Neutrophil (primary cell): ENCODE measurements at regions not wholly inside any gene's neighbourhood (a gene's known extent, or its start where the extent isn't known, plus 50 kb on each side); places are given as distances from the start of the nearest gene placed in this dataset.

Source experiments
- H3K27ac ChIP-seq: fragments of 200-600 bp; sonication (generic); 2 replicates; pipeline ENCODE4 v1.5.1; 2016; ENCODE audit warnings: mild to moderate bottlenecking, moderate library complexity
- H3K27me3 ChIP-seq: fragments of 200-600 bp; sonication (generic); 2 replicates; pipeline ENCODE4 v1.6.0; 2016; ENCODE audit warnings: mild to moderate bottlenecking
- H3K36me3 ChIP-seq: fragments of 200-600 bp; sonication (generic); 2 replicates; pipeline ENCODE4 v1.5.1; 2017
- H3K4me1 ChIP-seq, 2 experiments: fragments of 200-600 bp in 1 of 2; sonication (generic) in 1 of 2; 1 replicate in 1 of 2; 2 replicates in 1 of 2; pipeline versions ENCODE4 v1.5.1 to v1.6.1; 2013 to 2016; ENCODE audit warnings: low read depth in 1 of 2, low read length in 1 of 2, mild to moderate bottlenecking in 1 of 2, moderate library complexity in 1 of 2; ENCODE audit not compliant: control insufficient read depth in 1 of 2, insufficient read depth in 1 of 2
- H3K4me3 ChIP-seq, 2 experiments: fragments of 200-600 bp in 1 of 2; sonication (generic) in 1 of 2; 1 replicate in 1 of 2; 2 replicates in 1 of 2; pipeline ENCODE4 v1.5.1; 2013 to 2016; ENCODE audit warnings: low read depth in 1 of 2, low read length in 1 of 2, mild to moderate bottlenecking in 1 of 2, moderate library complexity in 1 of 2
- H3K9me3 ChIP-seq: fragments of 200-600 bp; sonication (generic); 2 replicates; pipeline ENCODE4 v1.5.1; 2016
- TF ChIP-seq, protein P1 (sequence below): fragments of 200-600 bp; sonication (generic); IDR thresholded peaks from 2 replicates; pipeline ENCODE4 v1.5.1; 2016; ENCODE audit warnings: antibody characterized with exemption

DNA sequence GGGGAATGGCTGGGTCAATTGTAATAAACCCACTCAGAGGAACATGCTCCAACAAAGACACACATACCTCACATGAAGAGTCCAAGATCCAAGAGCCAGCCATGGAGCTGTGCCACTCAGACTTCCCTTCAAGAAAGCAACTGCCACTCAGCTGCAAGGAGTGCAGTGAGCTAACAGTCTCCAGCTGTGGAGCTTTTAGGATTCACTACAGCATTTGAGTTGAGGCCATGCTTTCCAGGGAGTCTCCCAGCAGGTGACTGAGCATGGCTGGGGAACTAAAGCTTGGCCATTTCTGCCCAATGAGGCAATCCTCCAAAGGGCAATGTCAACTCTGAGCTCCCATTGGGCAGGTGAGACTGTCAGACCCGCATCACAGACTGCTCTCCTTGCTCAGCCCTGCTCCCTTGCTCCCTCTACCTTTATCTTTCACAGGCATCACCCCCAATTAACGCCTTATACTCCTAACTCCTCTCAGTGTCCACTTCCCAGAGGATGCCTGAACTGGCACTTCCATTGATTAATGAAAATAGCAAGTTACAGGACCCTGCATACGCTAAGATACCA, 165.3 kb upstream of the CTNNB1 start:
- H3K27me3 ChIP-seq, result no peaks in the 10 kb centered on the region
- no peaks in the 10 kb centered on the region for H3K9me3 ChIP-seq
- H3K4me1 ChIP-seq, result no peaks in the 10 kb centered on the region
- TF ChIP-seq, protein P1, sequence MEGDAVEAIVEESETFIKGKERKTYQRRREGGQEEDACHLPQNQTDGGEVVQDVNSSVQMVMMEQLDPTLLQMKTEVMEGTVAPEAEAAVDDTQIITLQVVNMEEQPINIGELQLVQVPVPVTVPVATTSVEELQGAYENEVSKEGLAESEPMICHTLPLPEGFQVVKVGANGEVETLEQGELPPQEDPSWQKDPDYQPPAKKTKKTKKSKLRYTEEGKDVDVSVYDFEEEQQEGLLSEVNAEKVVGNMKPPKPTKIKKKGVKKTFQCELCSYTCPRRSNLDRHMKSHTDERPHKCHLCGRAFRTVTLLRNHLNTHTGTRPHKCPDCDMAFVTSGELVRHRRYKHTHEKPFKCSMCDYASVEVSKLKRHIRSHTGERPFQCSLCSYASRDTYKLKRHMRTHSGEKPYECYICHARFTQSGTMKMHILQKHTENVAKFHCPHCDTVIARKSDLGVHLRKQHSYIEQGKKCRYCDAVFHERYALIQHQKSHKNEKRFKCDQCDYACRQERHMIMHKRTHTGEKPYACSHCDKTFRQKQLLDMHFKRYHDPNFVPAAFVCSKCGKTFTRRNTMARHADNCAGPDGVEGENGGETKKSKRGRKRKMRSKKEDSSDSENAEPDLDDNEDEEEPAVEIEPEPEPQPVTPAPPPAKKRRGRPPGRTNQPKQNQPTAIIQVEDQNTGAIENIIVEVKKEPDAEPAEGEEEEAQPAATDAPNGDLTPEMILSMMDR, result no peak
- H3K27ac ChIP-seq, result no peak overlapping the region
- H3K4me3 ChIP-seq, result no peak overlapping the region
- H3K36me3 ChIP-seq, result no peaks in the 10 kb centered on the region

- H3K4me3 ChIP-seq, result no peak overlapping the region
- H3K27me3 ChIP-seq, result no peaks in the 10 kb centered on the region
- no peaks in the 10 kb centered on the region for H3K36me3 ChIP-seq
- no peak overlapping the region for H3K27ac ChIP-seq
- TF ChIP-seq, protein P1, result no peak
- no peaks in the 10 kb centered on the region for H3K4me1 ChIP-seq
- no peaks in the 10 kb centered on the region for H3K9me3 ChIP-seq
Measured at GRCh38 chr3:41035456-41036022, 163.8 kb upstream of the CTNNB1 start.

- Histone ChIP-seq H3K4me3 (no peak overlapping the region), H3K27me3 (no peaks in the 10 kb centered on the region), H3K36me3 (no peaks in the 10 kb centered on the region), H3K4me1 (no peaks in the 10 kb centered on the region), H3K9me3 (no peaks in the 10 kb centered on the region), H3K27ac (no peak overlapping the region)
- TF ChIP-seq, protein P1, result no peak
Measured at GRCh38 chr3:41037651-41038334, 161.5 kb upstream of the CTNNB1 start.

DNA sequence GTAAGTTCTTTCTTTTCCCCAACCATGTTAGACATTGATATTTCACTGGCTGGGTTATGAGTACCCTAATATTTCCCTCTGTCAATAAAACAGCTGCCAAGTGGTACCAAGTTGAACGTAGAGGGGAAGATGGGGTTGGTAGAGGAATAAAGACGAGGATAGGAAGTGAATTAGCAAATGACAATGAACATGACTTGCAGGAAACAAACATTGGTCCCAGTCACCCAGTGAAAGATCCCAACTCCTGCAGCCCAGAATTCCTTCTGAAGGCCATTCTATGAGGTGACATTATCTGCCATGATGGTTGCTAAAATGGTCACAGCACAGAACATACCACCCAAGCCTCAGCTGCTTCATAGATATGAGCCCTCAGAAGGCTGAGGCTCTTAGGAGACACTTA, 159.0 kb upstream of the CTNNB1 start:
- H3K36me3 ChIP-seq, result no peaks in the 10 kb centered on the region
- H3K4me1 ChIP-seq, result no peaks in the 10 kb centered on the region
- H3K9me3 ChIP-seq, result no peaks in the 10 kb centered on the region
- no peaks in the 10 kb centered on the region for H3K27me3 ChIP-seq
- H3K4me3 ChIP-seq, result no peak overlapping the region
- TF ChIP-seq, protein P1, result no peak
- H3K27ac ChIP-seq, result no peak overlapping the region

- Histone ChIP-seq H3K36me3 (no peaks in the 10 kb centered on the region), H3K27me3 (no peaks in the 10 kb centered on the region), H3K4me3 (no peak overlapping the region), H3K4me1 (no peaks in the 10 kb centered on the region), H3K27ac (no peak overlapping the region), H3K9me3 (no peaks in the 10 kb centered on the region)
- TF ChIP-seq, protein P1, result no peak
Measured at GRCh38 chr3:41041462-41041861, 157.8 kb upstream of the CTNNB1 start.
